Liver (tissue), 8 donors: ENCODE measurements at regions not wholly inside any gene's neighbourhood (a gene's known extent, or its start where the extent isn't known, plus 50 kb on each side); places are given as distances from the start of the nearest gene placed in this dataset.
"Not testable (repeated sequence)": the region's sequence is repeated elsewhere in the genome, so short reads cannot be mapped to it uniquely, and the experiment has no call there.

ENCODE experiments used
- DNase-seq: peaks from one replicate; pipeline ENCODE4 v3.0.0-alpha.2; 2017; ENCODE audit warnings: low spot score
- H3K27ac ChIP-seq, 2 donors: one replicate each; pipeline ENCODE4 v1.7.0; 2013; ENCODE audit warnings: inconsistent platforms in 2 of 2, low read length in 2 of 2, control low read depth in 1 of 2, low read depth in 1 of 2, mild to moderate bottlenecking in 1 of 2
- H3K27me3 ChIP-seq, 4 donors: one replicate each; pipeline versions ENCODE4 v1.6.1 to v1.7.0; 2013; ENCODE audit warnings: low read length in 3 of 4, inconsistent platforms in 1 of 4, mild to moderate bottlenecking in 1 of 4, moderate library complexity in 1 of 4; ENCODE audit not compliant: control insufficient read depth in 4 of 4, insufficient read depth in 4 of 4
- H3K36me3 ChIP-seq, 4 donors: one replicate each; pipeline versions ENCODE4 v1.6.1 to v1.7.0; 2013; ENCODE audit warnings: low read length in 3 of 4, mild to moderate bottlenecking in 3 of 4, low read depth in 1 of 4, moderate library complexity in 1 of 4; ENCODE audit not compliant: control insufficient read depth in 4 of 4, insufficient read depth in 3 of 4
- H3K4me1 ChIP-seq, 4 donors: one replicate each; pipeline versions ENCODE4 v1.6.1 to v1.7.0; 2013; ENCODE audit warnings: low read length in 3 of 4, mild to moderate bottlenecking in 3 of 4, moderate library complexity in 1 of 4; ENCODE audit not compliant: control insufficient read depth in 4 of 4, insufficient read depth in 4 of 4
- H3K4me3 ChIP-seq, 3 donors: one replicate each; pipeline versions ENCODE4 v1.6.1 to v1.7.0; 2013; ENCODE audit warnings: low read length in 3 of 3, control low read depth in 1 of 3, low read depth in 1 of 3, mild to moderate bottlenecking in 1 of 3
- H3K9ac ChIP-seq, 2 donors: one replicate each; pipeline ENCODE4 v1.7.0; 2013; ENCODE audit warnings: low read length in 2 of 2, mild to moderate bottlenecking in 2 of 2, moderate library complexity in 2 of 2, control low read depth in 1 of 2, low read depth in 1 of 2
- H3K9me3 ChIP-seq, 4 donors: one replicate each; pipeline versions ENCODE4 v1.6.1 to v1.7.0; 2013; ENCODE audit warnings: low read length in 3 of 4; ENCODE audit not compliant: control insufficient read depth in 4 of 4
- EGR1 ChIP-seq, 2 donors: IDR thresholded peaks; 2 replicates each; pipeline ENCODE4 v1.6.1; 2016 to 2018; ENCODE audit warnings: antibody characterized with exemption in 2 of 2, low read depth in 2 of 2
- FOXA1 ChIP-seq: IDR thresholded peaks from 2 replicates; pipeline ENCODE4 v1.6.1; 2016; ENCODE audit warnings: antibody characterized with exemption
- FOXA2 ChIP-seq: IDR thresholded peaks from 2 replicates; pipeline ENCODE4 v1.6.1; 2016; ENCODE audit warnings: antibody characterized with exemption
- GABPA ChIP-seq, 2 donors: IDR thresholded peaks in 1 of 2; conservative IDR thresholded peaks in 1 of 2; 2 replicates each; pipeline ENCODE4 v1.6.1; 2016; ENCODE audit warnings: antibody characterized with exemption in 2 of 2, mild to moderate bottlenecking in 1 of 2, moderate library complexity in 1 of 2
- HNF4A ChIP-seq, 2 donors: conservative IDR thresholded peaks; 2 replicates each; pipeline ENCODE4 v1.6.1; 2016; ENCODE audit warnings: antibody characterized with exemption in 2 of 2, mild to moderate bottlenecking in 2 of 2
- HNF4G ChIP-seq: IDR thresholded peaks from 2 replicates; pipeline ENCODE4 v1.6.1; 2016; ENCODE audit warnings: antibody characterized with exemption
- NR2F2 ChIP-seq: IDR thresholded peaks from 2 replicates; pipeline ENCODE4 v1.6.1; 2016; ENCODE audit warnings: antibody characterized with exemption
- RXRA ChIP-seq, 2 donors: IDR thresholded peaks; 2 replicates each; pipeline ENCODE4 v1.6.1; 2017 to 2018; ENCODE audit warnings: antibody characterized with exemption in 2 of 2, mild to moderate bottlenecking in 1 of 2
- SP1 ChIP-seq: IDR thresholded peaks from 2 replicates; pipeline ENCODE4 v1.6.1; 2018; ENCODE audit warnings: antibody characterized with exemption, mild to moderate bottlenecking
- TAF1 ChIP-seq: conservative IDR thresholded peaks from 2 replicates; pipeline ENCODE4 v1.6.1; 2016; ENCODE audit warnings: antibody characterized with exemption, mild to moderate bottlenecking
- YY1 ChIP-seq: IDR thresholded peaks from 2 replicates; pipeline ENCODE4 v1.6.1; 2016; ENCODE audit warnings: antibody characterized with exemption, mild to moderate bottlenecking
- WGBS: extraction: QIAGEN DNeasy Blood & Tissue Kit; methylation state at CpG from one replicate; pipeline ENCODE4 v1.1.7; 2013; 5-methylcytosine and 5-hydroxymethylcytosine counted together
- TF ChIP-seq, protein P1 (sequence below): fragments of 150-350 bp; IDR thresholded peaks from 2 replicates; pipeline ENCODE4 v1.5.1; 2017; ENCODE audit warnings: improper control_type of control experiment, low read depth, low read length; ENCODE audit not compliant: missing input control
- TF ChIP-seq, protein P2 (sequence below): IDR thresholded peaks from 2 replicates; pipeline ENCODE4 v1.6.1; 2016; ENCODE audit warnings: antibody characterized with exemption
- TF ChIP-seq, protein P3 (sequence below): IDR thresholded peaks from 2 replicates; pipeline ENCODE4 v1.6.1; 2016; ENCODE audit warnings: antibody characterized with exemption, mild to moderate bottlenecking
- TF ChIP-seq, protein P4 (sequence below): IDR thresholded peaks from 2 replicates; pipeline ENCODE4 v1.6.1; 2016; ENCODE audit warnings: antibody characterized with exemption
- TF ChIP-seq, protein P5 (sequence below): IDR thresholded peaks from 2 replicates; pipeline ENCODE4 v1.6.1; 2016; ENCODE audit warnings: antibody characterized with exemption
- donor health status: healthy.
- donor health status: healthy.
- donor health status: healthy.
- donor health status: healthy.
- donor health status: healthy.

DNA sequence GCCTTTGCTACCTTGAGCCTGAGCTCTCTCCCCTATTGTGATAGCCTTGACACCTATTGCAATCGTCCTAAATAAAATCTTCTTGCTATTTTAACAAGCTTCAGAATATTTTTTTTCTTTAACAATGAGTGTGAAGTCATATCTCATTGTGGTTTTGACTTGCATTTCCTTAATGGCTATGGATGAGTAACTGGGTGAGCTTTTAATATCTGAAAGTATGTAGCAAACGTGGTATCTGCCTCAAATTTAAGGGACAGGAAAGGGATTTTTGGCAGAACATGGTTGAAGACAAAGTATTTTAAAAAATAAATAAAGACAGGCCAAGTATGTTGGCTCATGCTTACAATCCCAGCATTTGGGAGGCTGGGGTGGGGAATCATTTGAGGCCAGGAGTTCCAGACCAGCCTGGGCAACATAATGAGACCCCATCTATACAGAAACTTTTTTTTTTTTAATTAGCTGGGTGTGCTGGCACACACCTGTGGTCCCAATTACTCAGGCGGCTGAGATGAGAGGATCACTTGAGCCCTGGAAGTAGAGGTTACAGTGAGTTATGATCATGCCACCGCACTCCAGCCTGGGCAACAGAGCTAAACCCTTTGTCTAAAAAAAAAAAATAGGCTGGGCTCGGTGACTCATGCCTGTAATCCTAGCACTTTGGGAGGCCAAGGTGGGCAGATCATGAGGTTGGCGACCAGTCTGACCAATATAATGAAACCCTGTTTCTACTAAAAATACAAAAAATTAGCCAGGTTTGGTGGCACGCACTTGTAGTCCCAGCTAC lies 319.3 kb upstream of the NRP1 start:
- Histone ChIP-seq H3K27ac (no peak overlapping the region), H3K9ac (no peak overlapping the region), H3K36me3 (no peaks in the 10 kb centered on the region), H3K27me3 (no peaks in the 10 kb centered on the region), H3K4me3 (no peak overlapping the region), H3K4me1 (peaks cover 0 to 7% (median 0%) of the 10 kb centered on the region in 4 donors), H3K9me3 (peaks cover 0 to 3% (median 0%) of the 10 kb centered on the region in 4 donors)
- DNase-seq, result no peak
- TF ChIP-seq FOXA2 (no peak), RXRA (IDR thresholded peaks at IDR 0.05) (no peak), FOXA1 (no peak), GABPA (IDR thresholded peaks at IDR 0.05 in 1 of 2, conservative IDR thresholded peaks at IDR 0.05 in 1 of 2) (no peak), HNF4G (no peak), SP1 (no peak), TAF1 (no peak), NR2F2 (no peak)
- TF ChIP-seq, protein P1, sequence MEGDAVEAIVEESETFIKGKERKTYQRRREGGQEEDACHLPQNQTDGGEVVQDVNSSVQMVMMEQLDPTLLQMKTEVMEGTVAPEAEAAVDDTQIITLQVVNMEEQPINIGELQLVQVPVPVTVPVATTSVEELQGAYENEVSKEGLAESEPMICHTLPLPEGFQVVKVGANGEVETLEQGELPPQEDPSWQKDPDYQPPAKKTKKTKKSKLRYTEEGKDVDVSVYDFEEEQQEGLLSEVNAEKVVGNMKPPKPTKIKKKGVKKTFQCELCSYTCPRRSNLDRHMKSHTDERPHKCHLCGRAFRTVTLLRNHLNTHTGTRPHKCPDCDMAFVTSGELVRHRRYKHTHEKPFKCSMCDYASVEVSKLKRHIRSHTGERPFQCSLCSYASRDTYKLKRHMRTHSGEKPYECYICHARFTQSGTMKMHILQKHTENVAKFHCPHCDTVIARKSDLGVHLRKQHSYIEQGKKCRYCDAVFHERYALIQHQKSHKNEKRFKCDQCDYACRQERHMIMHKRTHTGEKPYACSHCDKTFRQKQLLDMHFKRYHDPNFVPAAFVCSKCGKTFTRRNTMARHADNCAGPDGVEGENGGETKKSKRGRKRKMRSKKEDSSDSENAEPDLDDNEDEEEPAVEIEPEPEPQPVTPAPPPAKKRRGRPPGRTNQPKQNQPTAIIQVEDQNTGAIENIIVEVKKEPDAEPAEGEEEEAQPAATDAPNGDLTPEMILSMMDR, result no peak
- TF ChIP-seq, protein P2, sequence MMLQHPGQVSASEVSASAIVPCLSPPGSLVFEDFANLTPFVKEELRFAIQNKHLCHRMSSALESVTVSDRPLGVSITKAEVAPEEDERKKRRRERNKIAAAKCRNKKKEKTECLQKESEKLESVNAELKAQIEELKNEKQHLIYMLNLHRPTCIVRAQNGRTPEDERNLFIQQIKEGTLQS, result no peak
- TF ChIP-seq, protein P3, sequence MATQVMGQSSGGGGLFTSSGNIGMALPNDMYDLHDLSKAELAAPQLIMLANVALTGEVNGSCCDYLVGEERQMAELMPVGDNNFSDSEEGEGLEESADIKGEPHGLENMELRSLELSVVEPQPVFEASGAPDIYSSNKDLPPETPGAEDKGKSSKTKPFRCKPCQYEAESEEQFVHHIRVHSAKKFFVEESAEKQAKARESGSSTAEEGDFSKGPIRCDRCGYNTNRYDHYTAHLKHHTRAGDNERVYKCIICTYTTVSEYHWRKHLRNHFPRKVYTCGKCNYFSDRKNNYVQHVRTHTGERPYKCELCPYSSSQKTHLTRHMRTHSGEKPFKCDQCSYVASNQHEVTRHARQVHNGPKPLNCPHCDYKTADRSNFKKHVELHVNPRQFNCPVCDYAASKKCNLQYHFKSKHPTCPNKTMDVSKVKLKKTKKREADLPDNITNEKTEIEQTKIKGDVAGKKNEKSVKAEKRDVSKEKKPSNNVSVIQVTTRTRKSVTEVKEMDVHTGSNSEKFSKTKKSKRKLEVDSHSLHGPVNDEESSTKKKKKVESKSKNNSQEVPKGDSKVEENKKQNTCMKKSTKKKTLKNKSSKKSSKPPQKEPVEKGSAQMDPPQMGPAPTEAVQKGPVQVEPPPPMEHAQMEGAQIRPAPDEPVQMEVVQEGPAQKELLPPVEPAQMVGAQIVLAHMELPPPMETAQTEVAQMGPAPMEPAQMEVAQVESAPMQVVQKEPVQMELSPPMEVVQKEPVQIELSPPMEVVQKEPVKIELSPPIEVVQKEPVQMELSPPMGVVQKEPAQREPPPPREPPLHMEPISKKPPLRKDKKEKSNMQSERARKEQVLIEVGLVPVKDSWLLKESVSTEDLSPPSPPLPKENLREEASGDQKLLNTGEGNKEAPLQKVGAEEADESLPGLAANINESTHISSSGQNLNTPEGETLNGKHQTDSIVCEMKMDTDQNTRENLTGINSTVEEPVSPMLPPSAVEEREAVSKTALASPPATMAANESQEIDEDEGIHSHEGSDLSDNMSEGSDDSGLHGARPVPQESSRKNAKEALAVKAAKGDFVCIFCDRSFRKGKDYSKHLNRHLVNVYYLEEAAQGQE, result no peak
- WGBS, result 88% methylated on average over 7 of the region's 7 CpGs

DNA sequence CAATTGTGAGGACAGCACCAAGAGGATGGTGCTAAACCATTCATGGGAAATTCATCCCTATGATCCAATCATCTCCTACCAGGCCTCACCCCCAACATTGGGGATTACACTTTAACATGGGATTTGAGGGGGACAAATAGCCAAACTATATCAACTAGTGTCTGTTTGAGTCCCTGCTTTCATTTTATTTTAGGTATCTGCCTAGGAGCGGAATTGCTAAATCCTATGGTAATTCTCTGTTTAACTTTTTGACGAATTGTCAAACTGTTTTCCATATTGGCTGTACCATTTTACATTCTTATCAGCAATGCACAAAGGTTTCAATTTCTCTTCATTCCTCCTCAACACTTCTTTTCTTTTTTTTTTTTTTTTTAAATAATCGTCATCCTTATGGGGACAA lies 318.4 kb upstream of the NRP1 start:
- Histone ChIP-seq H3K9ac (no peak overlapping the region), H3K27ac (no peak overlapping the region), H3K36me3 (no peaks in the 10 kb centered on the region), H3K4me1 (peaks cover 0 to 7% (median 0%) of the 10 kb centered on the region in 4 donors), H3K27me3 (no peaks in the 10 kb centered on the region), H3K4me3 (no peak overlapping the region), H3K9me3 (peaks cover 0 to 3% (median 0%) of the 10 kb centered on the region in 4 donors)
- TF ChIP-seq HNF4G (no peak), EGR1 (IDR thresholded peaks at IDR 0.05; ENCODE audit: low read depth in 2 of 2) (no peak), SP1 (no peak), TAF1 (no peak), RXRA (IDR thresholded peaks at IDR 0.05) (no peak), FOXA1 (no peak), FOXA2 (no peak), HNF4A (conservative IDR thresholded peaks at IDR 0.05) (no peak), YY1 (no peak)
- TF ChIP-seq, protein P4, sequence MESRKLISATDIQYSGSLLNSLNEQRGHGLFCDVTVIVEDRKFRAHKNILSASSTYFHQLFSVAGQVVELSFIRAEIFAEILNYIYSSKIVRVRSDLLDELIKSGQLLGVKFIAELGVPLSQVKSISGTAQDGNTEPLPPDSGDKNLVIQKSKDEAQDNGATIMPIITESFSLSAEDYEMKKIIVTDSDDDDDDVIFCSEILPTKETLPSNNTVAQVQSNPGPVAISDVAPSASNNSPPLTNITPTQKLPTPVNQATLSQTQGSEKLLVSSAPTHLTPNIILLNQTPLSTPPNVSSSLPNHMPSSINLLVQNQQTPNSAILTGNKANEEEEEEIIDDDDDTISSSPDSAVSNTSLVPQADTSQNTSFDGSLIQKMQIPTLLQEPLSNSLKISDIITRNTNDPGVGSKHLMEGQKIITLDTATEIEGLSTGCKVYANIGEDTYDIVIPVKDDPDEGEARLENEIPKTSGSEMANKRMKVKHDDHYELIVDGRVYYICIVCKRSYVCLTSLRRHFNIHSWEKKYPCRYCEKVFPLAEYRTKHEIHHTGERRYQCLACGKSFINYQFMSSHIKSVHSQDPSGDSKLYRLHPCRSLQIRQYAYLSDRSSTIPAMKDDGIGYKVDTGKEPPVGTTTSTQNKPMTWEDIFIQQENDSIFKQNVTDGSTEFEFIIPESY, result no peak
- TF ChIP-seq, protein P5, sequence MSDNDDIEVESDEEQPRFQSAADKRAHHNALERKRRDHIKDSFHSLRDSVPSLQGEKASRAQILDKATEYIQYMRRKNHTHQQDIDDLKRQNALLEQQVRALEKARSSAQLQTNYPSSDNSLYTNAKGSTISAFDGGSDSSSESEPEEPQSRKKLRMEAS, result no peak
- TF ChIP-seq, protein P2, result no peak
- no peak for DNase-seq
- WGBS, result 96% methylated on average over 3 of the region's 3 CpGs

DNA sequence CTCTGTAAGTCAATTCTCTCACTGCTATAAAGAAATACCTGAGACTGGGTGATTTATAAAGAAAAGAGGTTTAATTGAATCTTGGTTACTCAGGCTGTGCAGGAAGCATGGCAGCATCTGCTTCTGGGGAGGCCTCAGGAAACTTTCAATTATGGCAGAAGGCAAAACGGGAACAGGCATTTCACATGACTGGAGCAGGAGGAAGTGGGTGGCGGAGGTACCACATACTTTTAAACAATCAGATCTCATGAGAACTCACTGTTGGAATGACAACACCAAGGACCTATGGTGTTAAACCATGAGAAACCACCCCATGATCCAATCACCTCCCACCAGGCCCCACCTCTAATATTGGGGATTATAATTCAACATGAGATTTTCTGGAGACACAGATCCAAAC lies 315.7 kb upstream of the NRP1 start:
- not testable (repeated sequence) for H3K4me3 ChIP-seq, H3K27me3 ChIP-seq, H3K9ac ChIP-seq, H3K4me1 ChIP-seq, H3K27ac ChIP-seq, H3K36me3 ChIP-seq, H3K9me3 ChIP-seq, DNase-seq
- 77% methylated on average over 2 of the region's 2 CpGs for WGBS
